Liver (tissue), 8 donors: ENCODE measurements at regions not wholly inside any gene's neighbourhood (a gene's known extent, or its start where the extent isn't known, plus 50 kb on each side); places are given as distances from the start of the nearest gene placed in this dataset.

Experiments
- DNase-seq: peaks from one replicate; pipeline ENCODE4 v3.0.0-alpha.2; 2017; ENCODE audit warnings: low spot score
- H3K27ac ChIP-seq, 2 donors: one replicate each; pipeline ENCODE4 v1.7.0; 2013; ENCODE audit warnings: inconsistent platforms in 2 of 2, low read length in 2 of 2, control low read depth in 1 of 2, low read depth in 1 of 2, mild to moderate bottlenecking in 1 of 2
- H3K27me3 ChIP-seq, 4 donors: one replicate each; pipeline versions ENCODE4 v1.6.1 to v1.7.0; 2013; ENCODE audit warnings: low read length in 3 of 4, inconsistent platforms in 1 of 4, mild to moderate bottlenecking in 1 of 4, moderate library complexity in 1 of 4; ENCODE audit not compliant: control insufficient read depth in 4 of 4, insufficient read depth in 4 of 4
- H3K36me3 ChIP-seq, 4 donors: one replicate each; pipeline versions ENCODE4 v1.6.1 to v1.7.0; 2013; ENCODE audit warnings: low read length in 3 of 4, mild to moderate bottlenecking in 3 of 4, low read depth in 1 of 4, moderate library complexity in 1 of 4; ENCODE audit not compliant: control insufficient read depth in 4 of 4, insufficient read depth in 3 of 4
- H3K4me1 ChIP-seq, 4 donors: one replicate each; pipeline versions ENCODE4 v1.6.1 to v1.7.0; 2013; ENCODE audit warnings: low read length in 3 of 4, mild to moderate bottlenecking in 3 of 4, moderate library complexity in 1 of 4; ENCODE audit not compliant: control insufficient read depth in 4 of 4, insufficient read depth in 4 of 4
- H3K4me3 ChIP-seq, 3 donors: one replicate each; pipeline versions ENCODE4 v1.6.1 to v1.7.0; 2013; ENCODE audit warnings: low read length in 3 of 3, control low read depth in 1 of 3, low read depth in 1 of 3, mild to moderate bottlenecking in 1 of 3
- H3K9ac ChIP-seq, 2 donors: one replicate each; pipeline ENCODE4 v1.7.0; 2013; ENCODE audit warnings: low read length in 2 of 2, mild to moderate bottlenecking in 2 of 2, moderate library complexity in 2 of 2, control low read depth in 1 of 2, low read depth in 1 of 2
- H3K9me3 ChIP-seq, 4 donors: one replicate each; pipeline versions ENCODE4 v1.6.1 to v1.7.0; 2013; ENCODE audit warnings: low read length in 3 of 4; ENCODE audit not compliant: control insufficient read depth in 4 of 4
- EGR1 ChIP-seq, 2 donors: IDR thresholded peaks; 2 replicates each; pipeline ENCODE4 v1.6.1; 2016 to 2018; ENCODE audit warnings: antibody characterized with exemption in 2 of 2, low read depth in 2 of 2
- FOXA1 ChIP-seq: IDR thresholded peaks from 2 replicates; pipeline ENCODE4 v1.6.1; 2016; ENCODE audit warnings: antibody characterized with exemption
- FOXA2 ChIP-seq: IDR thresholded peaks from 2 replicates; pipeline ENCODE4 v1.6.1; 2016; ENCODE audit warnings: antibody characterized with exemption
- GABPA ChIP-seq, 2 donors: IDR thresholded peaks in 1 of 2; conservative IDR thresholded peaks in 1 of 2; 2 replicates each; pipeline ENCODE4 v1.6.1; 2016; ENCODE audit warnings: antibody characterized with exemption in 2 of 2, mild to moderate bottlenecking in 1 of 2, moderate library complexity in 1 of 2
- JUND ChIP-seq, 2 donors: IDR thresholded peaks; 2 replicates each; pipeline ENCODE4 v1.6.1; 2016; ENCODE audit warnings: antibody characterized with exemption in 2 of 2
- MAX ChIP-seq: IDR thresholded peaks from 2 replicates; pipeline ENCODE4 v1.6.1; 2016; ENCODE audit warnings: antibody characterized with exemption
- NR2F2 ChIP-seq: IDR thresholded peaks from 2 replicates; pipeline ENCODE4 v1.6.1; 2016; ENCODE audit warnings: antibody characterized with exemption
- RAD21 ChIP-seq, 2 donors: IDR thresholded peaks; 2 replicates each; pipeline ENCODE4 v1.6.1; 2016; ENCODE audit warnings: antibody characterized with exemption in 2 of 2, mild to moderate bottlenecking in 2 of 2
- SP1 ChIP-seq: IDR thresholded peaks from 2 replicates; pipeline ENCODE4 v1.6.1; 2018; ENCODE audit warnings: antibody characterized with exemption, mild to moderate bottlenecking
- TAF1 ChIP-seq: conservative IDR thresholded peaks from 2 replicates; pipeline ENCODE4 v1.6.1; 2016; ENCODE audit warnings: antibody characterized with exemption, mild to moderate bottlenecking
- YY1 ChIP-seq: IDR thresholded peaks from 2 replicates; pipeline ENCODE4 v1.6.1; 2016; ENCODE audit warnings: antibody characterized with exemption, mild to moderate bottlenecking
- WGBS: extraction: QIAGEN DNeasy Blood & Tissue Kit; methylation state at CpG from one replicate; pipeline ENCODE4 v1.1.7; 2013; 5-methylcytosine and 5-hydroxymethylcytosine counted together
- TF ChIP-seq, protein P1 (sequence below): IDR thresholded peaks from 2 replicates; pipeline ENCODE4 v1.6.1; 2016; ENCODE audit warnings: antibody characterized with exemption, mild to moderate bottlenecking
- TF ChIP-seq, protein P2 (sequence below): fragments of 150-350 bp; IDR thresholded peaks from 2 replicates; pipeline ENCODE4 v1.5.1; 2017; ENCODE audit warnings: improper control_type of control experiment, low read depth, low read length; ENCODE audit not compliant: missing input control
- TF ChIP-seq, protein P3 (sequence below): IDR thresholded peaks from 2 replicates; pipeline ENCODE4 v1.6.1; 2016; ENCODE audit warnings: antibody characterized with exemption
- donor health status: healthy.
- donor health status: healthy.
- donor health status: healthy.
- donor health status: healthy.
- donor health status: healthy.

GRCh38 chr3:153681057-153681456, 440.1 kb upstream of the ARHGEF26 start:
- Histone ChIP-seq H3K9ac (no peak overlapping the region), H3K27me3 (peaks cover 0 to 6% (median 0%) of the 10 kb centered on the region in 4 donors), H3K4me3 (no peak overlapping the region), H3K4me1 (no peaks in the 10 kb centered on the region), H3K9me3 (no peaks in the 10 kb centered on the region), H3K27ac (no peak overlapping the region), H3K36me3 (no peaks in the 10 kb centered on the region)
- WGBS = 73% methylated on average over 1 of the region's 1 CpG
- TF ChIP-seq RAD21 (IDR thresholded peaks at IDR 0.05) (no peak), TAF1 (no peak), NR2F2 (no peak)
- DNase-seq = no peak

- Histone ChIP-seq H3K27ac (no peak overlapping the region), H3K36me3 (no peaks in the 10 kb centered on the region), H3K27me3 (peaks cover 0 to 4% (median 0%) of the 10 kb centered on the region in 4 donors), H3K4me1 (no peaks in the 10 kb centered on the region), H3K4me3 (no peak overlapping the region), H3K9ac (no peak overlapping the region), H3K9me3 (no peaks in the 10 kb centered on the region)
- no peak for DNase-seq
- WGBS = 79% methylated on average over 3 of the region's 3 CpGs
- TF ChIP-seq RAD21 (IDR thresholded peaks at IDR 0.05) = no peak
- no peak for TF ChIP-seq EGR1 (IDR thresholded peaks at IDR 0.05; ENCODE audit: low read depth in 2 of 2)
- TF ChIP-seq, protein P1, sequence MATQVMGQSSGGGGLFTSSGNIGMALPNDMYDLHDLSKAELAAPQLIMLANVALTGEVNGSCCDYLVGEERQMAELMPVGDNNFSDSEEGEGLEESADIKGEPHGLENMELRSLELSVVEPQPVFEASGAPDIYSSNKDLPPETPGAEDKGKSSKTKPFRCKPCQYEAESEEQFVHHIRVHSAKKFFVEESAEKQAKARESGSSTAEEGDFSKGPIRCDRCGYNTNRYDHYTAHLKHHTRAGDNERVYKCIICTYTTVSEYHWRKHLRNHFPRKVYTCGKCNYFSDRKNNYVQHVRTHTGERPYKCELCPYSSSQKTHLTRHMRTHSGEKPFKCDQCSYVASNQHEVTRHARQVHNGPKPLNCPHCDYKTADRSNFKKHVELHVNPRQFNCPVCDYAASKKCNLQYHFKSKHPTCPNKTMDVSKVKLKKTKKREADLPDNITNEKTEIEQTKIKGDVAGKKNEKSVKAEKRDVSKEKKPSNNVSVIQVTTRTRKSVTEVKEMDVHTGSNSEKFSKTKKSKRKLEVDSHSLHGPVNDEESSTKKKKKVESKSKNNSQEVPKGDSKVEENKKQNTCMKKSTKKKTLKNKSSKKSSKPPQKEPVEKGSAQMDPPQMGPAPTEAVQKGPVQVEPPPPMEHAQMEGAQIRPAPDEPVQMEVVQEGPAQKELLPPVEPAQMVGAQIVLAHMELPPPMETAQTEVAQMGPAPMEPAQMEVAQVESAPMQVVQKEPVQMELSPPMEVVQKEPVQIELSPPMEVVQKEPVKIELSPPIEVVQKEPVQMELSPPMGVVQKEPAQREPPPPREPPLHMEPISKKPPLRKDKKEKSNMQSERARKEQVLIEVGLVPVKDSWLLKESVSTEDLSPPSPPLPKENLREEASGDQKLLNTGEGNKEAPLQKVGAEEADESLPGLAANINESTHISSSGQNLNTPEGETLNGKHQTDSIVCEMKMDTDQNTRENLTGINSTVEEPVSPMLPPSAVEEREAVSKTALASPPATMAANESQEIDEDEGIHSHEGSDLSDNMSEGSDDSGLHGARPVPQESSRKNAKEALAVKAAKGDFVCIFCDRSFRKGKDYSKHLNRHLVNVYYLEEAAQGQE = no peak
- TF ChIP-seq, protein P2, sequence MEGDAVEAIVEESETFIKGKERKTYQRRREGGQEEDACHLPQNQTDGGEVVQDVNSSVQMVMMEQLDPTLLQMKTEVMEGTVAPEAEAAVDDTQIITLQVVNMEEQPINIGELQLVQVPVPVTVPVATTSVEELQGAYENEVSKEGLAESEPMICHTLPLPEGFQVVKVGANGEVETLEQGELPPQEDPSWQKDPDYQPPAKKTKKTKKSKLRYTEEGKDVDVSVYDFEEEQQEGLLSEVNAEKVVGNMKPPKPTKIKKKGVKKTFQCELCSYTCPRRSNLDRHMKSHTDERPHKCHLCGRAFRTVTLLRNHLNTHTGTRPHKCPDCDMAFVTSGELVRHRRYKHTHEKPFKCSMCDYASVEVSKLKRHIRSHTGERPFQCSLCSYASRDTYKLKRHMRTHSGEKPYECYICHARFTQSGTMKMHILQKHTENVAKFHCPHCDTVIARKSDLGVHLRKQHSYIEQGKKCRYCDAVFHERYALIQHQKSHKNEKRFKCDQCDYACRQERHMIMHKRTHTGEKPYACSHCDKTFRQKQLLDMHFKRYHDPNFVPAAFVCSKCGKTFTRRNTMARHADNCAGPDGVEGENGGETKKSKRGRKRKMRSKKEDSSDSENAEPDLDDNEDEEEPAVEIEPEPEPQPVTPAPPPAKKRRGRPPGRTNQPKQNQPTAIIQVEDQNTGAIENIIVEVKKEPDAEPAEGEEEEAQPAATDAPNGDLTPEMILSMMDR = no peak
- no peak for TF ChIP-seq GABPA (IDR thresholded peaks at IDR 0.05 in 1 of 2, conservative IDR thresholded peaks at IDR 0.05 in 1 of 2)
- no peak for TF ChIP-seq YY1
- no peak for TF ChIP-seq MAX
- no peak for TF ChIP-seq JUND (IDR thresholded peaks at IDR 0.05)
- no peak for TF ChIP-seq FOXA2
- TF ChIP-seq, protein P3, sequence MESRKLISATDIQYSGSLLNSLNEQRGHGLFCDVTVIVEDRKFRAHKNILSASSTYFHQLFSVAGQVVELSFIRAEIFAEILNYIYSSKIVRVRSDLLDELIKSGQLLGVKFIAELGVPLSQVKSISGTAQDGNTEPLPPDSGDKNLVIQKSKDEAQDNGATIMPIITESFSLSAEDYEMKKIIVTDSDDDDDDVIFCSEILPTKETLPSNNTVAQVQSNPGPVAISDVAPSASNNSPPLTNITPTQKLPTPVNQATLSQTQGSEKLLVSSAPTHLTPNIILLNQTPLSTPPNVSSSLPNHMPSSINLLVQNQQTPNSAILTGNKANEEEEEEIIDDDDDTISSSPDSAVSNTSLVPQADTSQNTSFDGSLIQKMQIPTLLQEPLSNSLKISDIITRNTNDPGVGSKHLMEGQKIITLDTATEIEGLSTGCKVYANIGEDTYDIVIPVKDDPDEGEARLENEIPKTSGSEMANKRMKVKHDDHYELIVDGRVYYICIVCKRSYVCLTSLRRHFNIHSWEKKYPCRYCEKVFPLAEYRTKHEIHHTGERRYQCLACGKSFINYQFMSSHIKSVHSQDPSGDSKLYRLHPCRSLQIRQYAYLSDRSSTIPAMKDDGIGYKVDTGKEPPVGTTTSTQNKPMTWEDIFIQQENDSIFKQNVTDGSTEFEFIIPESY = no peak
- no peak for TF ChIP-seq FOXA1
- TF ChIP-seq SP1 = no peak
Measured at GRCh38 chr3:153688301-153689120, 432.7 kb upstream of the ARHGEF26 start.
